Neuron (in vitro differentiated cells): ENCODE measurements at regions not wholly inside any gene's neighbourhood (a gene's known extent, or its start where the extent isn't known, plus 50 kb on each side); places are given as distances from the start of the nearest gene placed in this dataset.
"Not testable (repeated sequence)": the region's sequence is repeated elsewhere in the genome, so short reads cannot be mapped to it uniquely, and the experiment has no call there.

Experiments
- H2AFZ ChIP-seq: one replicate; pipeline ENCODE4 v1.6.1; 2013; ENCODE audit warnings: low read depth, mild to moderate bottlenecking, inconsistent platforms, low read length, moderate library complexity
- H3K27me3 ChIP-seq: one replicate; pipeline ENCODE4 v1.6.1; 2013; ENCODE audit warnings: low read length; ENCODE audit not compliant: insufficient read depth
- H3K36me3 ChIP-seq: one replicate; pipeline ENCODE4 v1.6.1; 2013; ENCODE audit warnings: low read length; ENCODE audit not compliant: insufficient read depth
- H3K4me1 ChIP-seq: one replicate; pipeline ENCODE4 v1.6.1; 2013; ENCODE audit warnings: low read length; ENCODE audit not compliant: insufficient read depth
- H3K4me3 ChIP-seq: 2 replicates; pipeline ENCODE4 v1.5.1; 2013; ENCODE audit warnings: mild to moderate bottlenecking, low read length, moderate library complexity
- H3K9me3 ChIP-seq: one replicate; pipeline ENCODE4 v1.6.1; 2013; ENCODE audit warnings: low read length

DNA sequence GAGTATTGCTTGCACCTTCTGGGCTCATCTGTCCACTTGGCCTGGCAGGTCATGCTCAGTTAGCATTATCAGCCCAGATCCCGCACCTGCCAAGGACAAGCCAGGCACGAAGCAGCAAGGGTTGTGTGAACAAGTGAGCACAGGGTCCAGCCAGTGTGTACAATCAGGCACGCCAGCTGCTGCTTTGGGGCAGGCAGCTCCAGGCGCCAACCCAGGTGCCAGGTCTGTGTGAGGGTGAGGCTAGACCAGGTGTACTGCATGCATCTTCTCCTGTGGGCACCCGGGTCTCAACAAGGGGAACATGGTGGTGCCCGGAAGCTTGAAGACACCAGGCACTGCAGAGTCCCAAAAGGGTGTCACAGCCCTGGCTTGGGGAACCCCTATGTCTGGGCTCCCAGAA lies 1446.8 kb downstream of the PCDH9 start:
- H3K4me1 ChIP-seq, result no peaks in the 10 kb centered on the region

DNA sequence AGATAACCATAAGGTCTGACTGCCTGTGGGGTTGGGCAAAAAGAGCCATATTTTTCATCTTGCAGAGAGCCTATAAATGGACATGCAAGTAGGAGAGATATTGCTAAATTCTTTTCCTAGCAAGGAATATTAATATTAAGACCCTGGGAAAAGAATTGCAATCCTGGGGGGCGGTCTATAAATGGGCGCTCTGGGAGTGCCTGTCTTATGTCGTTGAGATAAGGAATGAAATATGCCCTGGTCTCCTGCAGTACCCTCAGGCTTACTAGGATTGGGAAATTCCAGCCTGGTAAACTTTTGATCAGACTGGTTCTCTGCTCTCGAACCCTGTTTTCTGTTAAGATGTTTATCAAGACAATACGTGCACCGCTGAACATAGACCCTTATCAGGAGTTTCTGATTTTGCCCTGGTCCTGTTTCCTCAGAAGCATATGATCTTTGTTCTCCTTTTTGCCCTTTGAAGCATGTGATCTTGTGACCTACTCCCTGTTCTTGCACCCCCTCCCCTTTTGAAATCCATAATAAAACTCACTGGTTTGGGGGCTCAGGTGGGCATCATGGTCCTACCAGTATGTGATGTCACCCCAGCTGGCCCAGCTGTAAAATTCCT lies 1458.3 kb downstream of the PCDH9 start:
- H3K36me3 ChIP-seq, H3K27me3 ChIP-seq, H3K4me1 ChIP-seq, H3K4me3 ChIP-seq, H3K9me3 ChIP-seq, H2AFZ ChIP-seq: not testable (repeated sequence)

More for the DNA sequence above, 1446.8 kb downstream of the PCDH9 start:
- Histone ChIP-seq H3K4me3 (no peak overlapping the region), H3K36me3 (no peaks in the 10 kb centered on the region), H3K27me3 (no peaks in the 10 kb centered on the region), H2AFZ (no peak overlapping the region), H3K9me3 (no peaks in the 10 kb centered on the region)

DNA sequence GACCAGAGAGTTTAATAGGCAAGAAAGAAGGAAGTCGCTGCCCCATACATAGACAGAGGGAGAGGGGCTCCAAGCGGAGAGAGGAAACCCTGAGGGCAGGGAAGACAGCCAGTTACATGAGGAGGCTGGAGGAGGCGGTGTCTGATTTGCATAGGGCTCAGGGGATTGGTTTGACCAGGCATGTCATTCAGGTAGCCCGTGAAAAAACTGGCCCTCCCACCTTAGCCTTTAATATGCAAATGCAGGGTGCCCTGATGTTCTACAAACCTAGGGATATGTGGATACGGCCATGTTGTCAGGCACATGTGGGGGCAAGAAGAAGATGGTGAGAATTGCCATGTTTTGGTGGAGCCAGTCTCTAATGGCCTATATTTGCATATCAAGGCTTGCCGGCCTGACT lies 1461.6 kb downstream of the PCDH9 start:
- Histone ChIP-seq H3K36me3 (no peaks in the 10 kb centered on the region), H3K9me3 (no peaks in the 10 kb centered on the region), H3K4me1 (no peaks in the 10 kb centered on the region), H3K4me3 (no peak overlapping the region), H3K27me3 (no peaks in the 10 kb centered on the region), H2AFZ (no peak overlapping the region)

DNA sequence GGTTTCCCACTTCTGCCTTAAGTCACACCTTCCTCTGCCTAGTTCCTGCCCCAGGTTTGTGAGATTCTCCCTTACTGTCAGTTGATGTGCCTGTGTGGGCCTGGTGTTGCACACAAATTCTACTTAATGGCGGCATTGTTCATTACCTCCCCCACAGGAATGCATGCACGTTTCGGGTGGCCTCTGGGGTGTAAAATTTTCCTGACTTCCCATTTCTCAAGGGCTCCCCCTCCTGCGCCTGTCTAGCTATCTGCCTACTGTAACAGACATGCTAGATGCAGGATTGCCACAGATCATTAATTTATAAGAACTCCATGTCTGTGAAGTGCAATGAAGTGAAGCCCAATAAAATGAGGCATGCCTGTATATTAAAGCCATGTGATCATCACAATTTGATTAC lies 1466.3 kb downstream of the PCDH9 start:
- Histone ChIP-seq H2AFZ (no peak overlapping the region), H3K4me3 (no peak overlapping the region), H3K27me3 (no peaks in the 10 kb centered on the region), H3K4me1 (peaks cover 4% of the 10 kb centered on the region), H3K9me3 (peaks cover 4% of the 10 kb centered on the region), H3K36me3 (no peaks in the 10 kb centered on the region)

DNA sequence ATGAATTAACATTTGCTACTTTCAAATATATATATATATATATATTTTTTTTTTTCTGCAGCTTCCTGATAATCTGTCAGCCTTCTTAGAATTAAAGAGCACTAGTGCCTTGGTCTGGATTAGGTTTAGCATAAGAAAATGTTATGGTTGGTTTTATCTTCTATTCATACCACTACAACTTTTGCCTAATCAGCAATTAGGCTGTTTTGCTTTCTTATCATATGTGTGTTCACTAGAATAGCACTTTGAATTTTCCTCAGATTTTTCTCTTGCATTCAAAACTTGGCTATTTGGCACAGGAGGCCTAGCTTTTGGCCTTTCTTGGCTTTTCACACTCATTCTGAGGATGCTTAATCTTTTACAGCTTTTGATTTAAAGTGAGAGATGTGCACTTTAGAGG lies 1468.1 kb downstream of the PCDH9 start:
- H3K27me3 ChIP-seq, result no peaks in the 10 kb centered on the region
- H2AFZ ChIP-seq, result no peak overlapping the region
- peaks cover 6% of the 10 kb centered on the region for H3K9me3 ChIP-seq
- H3K36me3 ChIP-seq, result no peaks in the 10 kb centered on the region
- H3K4me1 ChIP-seq, result peaks cover 4% of the 10 kb centered on the region
- no peak overlapping the region for H3K4me3 ChIP-seq

DNA sequence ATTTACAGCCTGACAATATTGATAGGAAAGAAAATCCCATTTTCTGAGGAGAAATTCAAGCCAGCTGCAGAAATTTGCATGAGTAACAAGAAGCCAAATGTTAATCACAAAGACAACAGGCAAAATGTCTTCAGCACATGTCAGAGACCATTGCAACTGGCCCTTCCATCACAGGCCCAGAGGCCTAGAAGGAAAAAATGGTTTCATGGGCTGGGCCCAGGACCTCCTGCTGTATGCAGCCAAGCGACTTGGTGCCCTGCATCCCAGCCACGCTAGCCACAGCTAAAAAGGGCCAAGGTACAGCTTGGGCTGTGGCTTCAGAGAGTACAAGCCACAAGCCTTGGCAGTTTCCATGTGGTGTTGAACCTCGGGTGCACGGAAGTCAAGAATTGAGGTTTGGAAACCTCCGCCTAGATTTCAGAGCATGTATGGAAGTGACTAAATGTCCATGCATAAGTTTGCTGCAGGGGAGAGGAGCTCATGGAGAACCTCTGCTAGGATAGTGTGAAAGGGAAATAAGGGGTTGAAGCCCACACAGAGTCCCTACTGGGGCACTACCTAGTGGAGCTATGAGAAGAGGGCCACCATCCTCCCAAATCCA lies 1474.0 kb downstream of the PCDH9 start:
- Histone ChIP-seq H3K36me3 (no peaks in the 10 kb centered on the region), H3K9me3 (peaks cover 9% of the 10 kb centered on the region), H2AFZ (no peak overlapping the region), H3K4me1 (no peaks in the 10 kb centered on the region), H3K27me3 (no peaks in the 10 kb centered on the region), H3K4me3 (no peak overlapping the region)

GRCh38 chr13:65748227-65748626 lies 1481.9 kb downstream of the PCDH9 start:
- Histone ChIP-seq H3K27me3 (no peaks in the 10 kb centered on the region), H3K9me3 (no peaks in the 10 kb centered on the region), H2AFZ (no peak overlapping the region), H3K36me3 (no peaks in the 10 kb centered on the region), H3K4me3 (no peak overlapping the region), H3K4me1 (no peaks in the 10 kb centered on the region)

DNA sequence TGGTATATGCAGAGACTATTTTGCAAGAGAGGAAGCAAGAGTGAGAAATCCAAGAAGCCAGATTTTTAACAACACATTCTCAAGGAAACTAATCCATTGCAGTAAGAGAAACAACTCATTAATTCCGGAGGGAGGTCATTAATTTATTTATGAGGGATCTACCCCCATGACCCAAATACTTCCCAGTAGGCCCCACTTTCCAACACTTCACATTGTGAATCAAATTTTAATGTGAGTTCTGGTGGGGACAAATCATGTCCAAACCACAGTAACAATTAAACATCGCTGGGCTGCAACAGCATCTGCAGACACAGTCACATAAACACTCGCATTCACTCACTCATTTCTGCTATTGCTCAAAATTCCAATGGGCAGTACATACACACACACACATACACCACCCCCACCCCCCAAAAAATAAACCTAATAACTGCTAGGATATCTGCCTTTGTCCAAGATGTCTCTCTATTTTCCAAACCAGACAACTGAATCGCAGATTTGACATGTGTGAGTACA lies 1483.7 kb downstream of the PCDH9 start:
- no peaks in the 10 kb centered on the region for H3K36me3 ChIP-seq
- no peaks in the 10 kb centered on the region for H3K4me1 ChIP-seq
- H3K4me3 ChIP-seq, result no peak overlapping the region
- H3K27me3 ChIP-seq, result no peaks in the 10 kb centered on the region
- no peak overlapping the region for H2AFZ ChIP-seq
- H3K9me3 ChIP-seq, result no peaks in the 10 kb centered on the region

DNA sequence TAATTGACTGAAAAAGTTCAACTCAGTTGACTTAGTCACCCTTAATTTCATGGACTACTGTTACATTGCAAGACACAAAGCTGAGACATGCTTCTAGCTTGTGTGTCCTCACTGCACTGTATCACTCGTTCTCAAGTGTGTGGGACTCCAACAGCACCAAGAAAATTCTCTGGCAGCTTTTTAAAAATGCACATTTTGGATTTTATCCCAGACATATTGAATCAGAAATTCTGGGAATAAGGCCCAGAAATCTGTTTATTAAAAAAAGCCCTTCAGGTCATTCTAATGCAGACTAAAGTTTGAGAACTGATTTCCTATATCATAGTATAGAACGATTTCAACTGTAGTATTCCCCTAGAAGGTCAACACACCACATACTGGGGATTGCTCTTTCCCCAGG lies 1485.3 kb downstream of the PCDH9 start:
- no peaks in the 10 kb centered on the region for H3K36me3 ChIP-seq
- no peaks in the 10 kb centered on the region for H3K9me3 ChIP-seq
- no peaks in the 10 kb centered on the region for H3K27me3 ChIP-seq
- H3K4me3 ChIP-seq, result no peak overlapping the region
- no peak overlapping the region for H2AFZ ChIP-seq
- no peaks in the 10 kb centered on the region for H3K4me1 ChIP-seq

- Histone ChIP-seq H2AFZ (no peak overlapping the region), H3K27me3 (no peaks in the 10 kb centered on the region), H3K4me1 (no peaks in the 10 kb centered on the region), H3K4me3 (no peak overlapping the region), H3K9me3 (no peaks in the 10 kb centered on the region), H3K36me3 (no peaks in the 10 kb centered on the region)
Measured at GRCh38 chr13:65733110-65733509, 1497.0 kb downstream of the PCDH9 start.

GRCh38 chr13:65727070-65727469 lies 1503.1 kb downstream of the PCDH9 start:
- H3K27me3 ChIP-seq, result no peaks in the 10 kb centered on the region
- no peaks in the 10 kb centered on the region for H3K9me3 ChIP-seq
- H3K4me3 ChIP-seq, result no peak overlapping the region
- H3K4me1 ChIP-seq, result no peaks in the 10 kb centered on the region
- H2AFZ ChIP-seq, result no peak overlapping the region
- no peaks in the 10 kb centered on the region for H3K36me3 ChIP-seq

DNA sequence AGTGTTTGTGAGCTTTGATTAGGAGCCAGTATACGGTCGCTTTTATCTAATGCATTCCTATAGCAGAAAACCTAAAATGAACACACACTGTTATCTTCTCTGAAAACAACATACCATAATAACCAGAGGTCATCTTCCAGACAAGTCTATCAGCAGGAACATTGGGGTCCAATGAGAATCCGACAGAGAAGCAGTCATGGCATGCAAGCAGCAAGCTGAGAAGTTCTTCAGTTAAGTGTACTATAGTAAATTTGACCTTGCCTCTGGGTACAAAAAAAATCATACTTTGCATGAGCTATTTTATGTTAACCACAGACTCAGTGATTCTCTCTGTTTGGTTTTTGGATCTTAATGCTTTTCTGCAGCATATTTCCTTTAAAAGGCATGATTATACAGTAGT lies 1505.1 kb downstream of the PCDH9 start:
- H3K9me3 ChIP-seq, result no peaks in the 10 kb centered on the region
- no peak overlapping the region for H3K4me3 ChIP-seq
- H3K36me3 ChIP-seq, result no peaks in the 10 kb centered on the region
- H3K27me3 ChIP-seq, result no peaks in the 10 kb centered on the region
- no peaks in the 10 kb centered on the region for H3K4me1 ChIP-seq
- H2AFZ ChIP-seq, result no peak overlapping the region

- Histone ChIP-seq H3K36me3 (no peaks in the 10 kb centered on the region), H3K27me3 (no peaks in the 10 kb centered on the region), H3K4me3 (no peak overlapping the region), H3K9me3 (no peaks in the 10 kb centered on the region), H3K4me1 (no peaks in the 10 kb centered on the region), H2AFZ (no peak overlapping the region)
Measured at GRCh38 chr13:65724226-65724625, 1505.9 kb downstream of the PCDH9 start.

GRCh38 chr13:65722506-65722905 lies 1507.6 kb downstream of the PCDH9 start:
- H3K4me3 ChIP-seq, result no peak overlapping the region
- no peak overlapping the region for H2AFZ ChIP-seq
- H3K27me3 ChIP-seq, result no peaks in the 10 kb centered on the region
- no peaks in the 10 kb centered on the region for H3K9me3 ChIP-seq
- H3K36me3 ChIP-seq, result no peaks in the 10 kb centered on the region
- H3K4me1 ChIP-seq, result no peaks in the 10 kb centered on the region
